Fibroblast of gingiva (primary cell): ENCODE measurements at regions not wholly inside any gene's neighbourhood (a gene's known extent, or its start where the extent isn't known, plus 50 kb on each side); places are given as distances from the start of the nearest gene placed in this dataset.

Source experiments
- DNase-seq: peaks from one replicate; pipeline ENCODE4 v3.0.0-alpha.2; 2011; ENCODE audit warnings: low read depth

DNA sequence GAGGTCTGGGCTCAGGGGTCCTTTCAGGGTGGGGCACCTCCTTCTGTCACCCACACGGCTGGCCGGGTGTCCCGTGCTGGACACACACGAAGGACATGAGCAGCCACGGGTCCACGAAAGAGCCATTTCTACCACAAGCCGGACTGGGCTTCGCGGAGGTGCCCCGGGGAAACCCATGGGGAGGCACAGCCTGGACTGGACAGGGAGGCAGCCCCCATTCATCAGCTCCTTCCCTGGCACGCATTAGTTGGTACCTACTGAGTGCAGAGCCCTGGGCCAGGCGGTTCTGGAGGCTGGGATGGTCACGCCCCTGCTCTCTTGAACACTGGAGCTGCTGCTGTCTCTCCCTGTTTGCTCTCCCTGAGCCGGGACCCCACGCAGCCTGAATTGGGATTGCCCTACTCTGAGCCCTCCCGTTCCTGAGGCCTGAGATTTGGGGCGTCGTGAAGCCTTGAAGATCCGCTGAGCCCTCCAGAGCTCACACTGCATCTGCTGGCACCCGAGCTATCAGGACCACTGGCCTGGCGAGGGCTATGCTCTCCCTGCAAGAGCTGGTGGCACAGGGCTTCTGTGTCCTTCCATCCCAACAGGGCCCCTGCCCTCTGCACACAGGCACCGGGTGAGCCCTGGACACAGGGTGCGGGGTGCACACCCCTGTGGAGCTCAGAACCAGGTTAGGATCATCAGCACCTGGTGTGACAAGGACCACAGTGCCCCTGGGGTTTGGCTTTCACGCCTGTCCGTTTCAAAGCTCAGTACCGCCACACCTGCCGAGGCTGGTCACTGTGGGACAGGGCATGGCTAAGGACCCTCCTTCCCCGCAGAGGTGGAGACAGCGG is 84.6 kb downstream of the MYEOV start:
- DNase-seq, result no peak

DNA sequence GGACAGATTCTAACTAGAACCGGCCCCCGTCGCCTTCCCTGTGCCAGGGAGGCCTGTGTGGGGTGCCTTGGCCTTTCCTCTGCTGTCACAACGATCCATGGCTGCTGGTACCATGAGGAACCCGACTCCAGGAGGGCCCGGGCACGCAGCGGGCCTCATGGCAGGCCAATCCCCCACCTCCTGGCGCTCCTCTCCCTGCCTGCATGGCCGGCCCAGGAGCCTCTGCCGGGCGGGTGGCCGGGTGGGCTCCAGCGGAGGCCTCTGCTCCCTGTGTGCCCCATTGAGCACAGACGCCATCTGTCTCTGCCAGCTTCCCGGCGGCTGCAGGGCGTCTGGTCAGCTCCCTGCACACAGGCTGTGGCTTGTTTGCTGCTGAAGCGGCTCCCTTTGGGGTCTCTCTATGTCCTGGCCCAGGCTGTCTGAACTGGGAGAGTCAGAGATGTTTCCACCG is 86.5 kb downstream of the MYEOV start:
- no peak for DNase-seq

DNA sequence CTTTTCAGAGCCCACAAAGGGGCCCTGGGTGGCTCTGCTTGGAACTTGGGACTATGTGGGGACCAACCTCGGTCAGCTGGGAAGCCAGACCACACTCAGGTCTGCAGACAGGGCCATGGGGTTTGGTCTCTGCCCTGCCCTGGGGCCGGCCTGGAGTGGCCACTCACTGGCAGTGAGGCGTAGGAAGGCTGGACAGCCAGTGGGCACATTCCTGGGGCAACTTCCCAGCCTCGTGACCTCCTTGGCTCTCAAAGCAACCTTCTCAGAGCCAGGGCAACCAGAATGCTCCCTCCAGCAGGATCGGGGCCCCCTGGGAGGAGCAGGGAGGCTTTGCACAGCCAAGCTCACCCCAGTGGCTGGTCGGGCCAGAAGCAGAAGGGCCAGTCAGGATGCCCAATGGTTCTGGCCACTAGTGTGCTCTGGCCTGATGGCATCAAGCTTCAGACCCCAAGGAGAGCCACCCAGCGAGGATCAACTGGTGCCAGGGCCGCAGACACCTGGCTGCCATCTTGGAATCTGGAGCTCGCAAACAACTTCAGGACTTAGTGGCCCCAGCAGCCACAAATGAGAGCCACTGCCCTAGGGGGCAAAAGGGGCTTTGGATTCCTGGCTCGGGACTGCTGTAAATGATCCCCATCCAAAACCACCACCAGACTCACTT is 87.1 kb downstream of the MYEOV start:
- DNase-seq, result peak; percentile 28

DNA sequence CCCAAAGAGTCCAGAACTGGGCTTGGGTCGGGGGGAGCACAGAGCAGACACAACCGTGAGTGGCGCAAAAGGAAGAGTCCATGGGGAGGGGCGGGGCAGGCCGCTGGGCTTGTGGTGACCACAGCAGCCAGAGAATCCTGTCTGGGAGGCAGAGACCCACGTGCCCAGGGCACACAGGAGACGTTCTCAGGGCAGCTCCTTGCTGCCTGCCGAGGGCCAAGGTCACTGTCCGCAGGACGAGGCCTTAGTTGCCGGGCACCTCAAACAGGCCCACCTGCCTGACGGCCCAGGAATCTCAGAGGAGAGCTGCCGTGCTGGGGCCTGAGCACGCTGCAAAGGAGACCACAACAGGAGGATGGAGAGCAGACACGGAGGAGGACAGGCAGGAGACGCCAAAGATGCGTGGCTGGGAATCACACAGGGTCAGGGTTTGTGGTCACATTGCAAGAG is 87.8 kb downstream of the MYEOV start:
- DNase-seq, result no peak

DNA sequence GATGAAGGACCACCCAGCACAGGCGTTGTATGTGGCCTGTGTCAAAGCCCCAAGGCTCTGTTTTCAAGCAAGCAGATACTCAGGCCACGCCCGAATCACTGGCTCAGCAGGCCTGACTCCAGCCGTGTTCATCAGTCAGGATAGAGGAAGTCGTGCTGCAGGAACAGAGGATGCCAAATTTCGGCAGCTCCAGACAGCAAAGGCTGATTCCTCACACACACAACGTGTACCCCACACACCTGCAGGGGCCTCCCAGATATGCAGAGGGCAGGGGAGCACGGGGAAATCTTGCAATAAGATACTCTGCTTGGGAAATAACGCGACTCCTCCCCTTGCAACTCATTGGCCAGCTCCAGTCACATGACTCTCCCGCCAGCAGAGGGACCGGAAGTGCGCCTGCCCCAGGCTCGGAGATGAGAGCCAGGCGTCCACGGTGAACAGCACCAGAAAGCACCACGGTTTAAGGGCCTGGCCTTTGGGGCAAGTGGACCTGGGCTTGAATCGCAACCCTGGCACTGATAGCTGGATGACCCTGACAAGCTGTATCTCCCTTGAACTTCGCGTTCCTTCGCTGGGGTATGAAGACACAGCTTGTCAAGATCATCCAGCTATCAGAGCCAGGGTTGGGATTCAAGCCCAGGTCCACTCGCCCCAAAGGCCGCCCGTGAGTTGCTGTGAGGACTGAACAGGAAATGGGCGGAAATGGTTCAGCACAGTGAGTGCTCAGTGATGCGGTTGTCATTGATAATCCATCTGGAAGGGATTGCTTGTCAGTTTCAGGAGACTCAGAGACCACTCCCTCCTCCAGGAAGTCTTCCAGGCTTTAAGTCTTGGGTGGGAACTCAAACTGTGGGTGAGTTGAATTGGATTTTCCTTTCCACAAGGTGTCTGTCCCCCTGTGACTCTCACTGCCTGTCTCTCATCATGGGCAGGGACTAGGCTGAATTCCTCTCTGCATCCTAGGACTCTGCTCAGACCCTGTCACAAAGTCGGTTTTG is 88.5 kb downstream of the MYEOV start:
- DNase-seq, result peak; percentile 18

DNA sequence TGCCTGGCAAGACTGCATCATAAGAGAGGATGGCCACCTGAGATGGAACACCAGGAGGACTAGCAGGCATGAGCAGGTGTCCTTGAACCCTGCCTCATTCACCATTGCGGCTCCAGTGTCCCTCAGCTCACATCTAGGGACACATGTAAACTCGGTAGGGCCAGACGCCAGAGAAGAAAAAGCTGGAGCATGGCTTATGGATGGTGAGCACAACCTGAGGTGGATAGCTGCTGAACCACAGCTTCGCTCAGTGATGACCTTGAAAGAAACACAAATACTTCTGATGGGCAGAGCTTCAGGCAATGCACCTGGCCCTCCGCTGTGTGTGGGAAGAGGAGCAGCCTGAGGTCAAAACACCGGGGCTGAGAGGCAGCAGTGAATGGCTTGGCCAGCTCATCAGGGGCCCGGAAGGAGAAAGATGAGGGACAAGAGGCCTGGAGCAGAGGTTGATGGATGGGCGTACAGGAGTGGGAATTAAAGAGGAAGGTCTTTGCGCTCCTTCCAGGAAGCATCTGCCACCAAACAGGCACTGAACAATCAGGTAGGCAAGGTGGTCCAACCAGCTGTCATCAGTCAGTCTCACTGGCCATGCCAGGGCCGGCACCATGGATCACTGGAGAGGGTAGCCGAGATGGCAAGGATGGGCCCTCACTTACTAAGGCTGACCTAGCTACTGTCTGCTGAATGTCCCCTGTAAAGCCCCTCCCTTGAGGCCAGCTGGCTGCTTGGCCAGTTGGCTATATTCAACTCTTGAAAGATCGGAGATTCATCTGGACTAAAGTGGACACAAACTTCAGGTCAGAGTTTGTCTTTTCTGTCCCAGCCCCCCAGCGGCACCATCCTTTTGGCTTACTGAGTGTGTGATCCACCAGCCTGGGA is 89.7 kb downstream of the MYEOV start:
- no peak for DNase-seq

DNA sequence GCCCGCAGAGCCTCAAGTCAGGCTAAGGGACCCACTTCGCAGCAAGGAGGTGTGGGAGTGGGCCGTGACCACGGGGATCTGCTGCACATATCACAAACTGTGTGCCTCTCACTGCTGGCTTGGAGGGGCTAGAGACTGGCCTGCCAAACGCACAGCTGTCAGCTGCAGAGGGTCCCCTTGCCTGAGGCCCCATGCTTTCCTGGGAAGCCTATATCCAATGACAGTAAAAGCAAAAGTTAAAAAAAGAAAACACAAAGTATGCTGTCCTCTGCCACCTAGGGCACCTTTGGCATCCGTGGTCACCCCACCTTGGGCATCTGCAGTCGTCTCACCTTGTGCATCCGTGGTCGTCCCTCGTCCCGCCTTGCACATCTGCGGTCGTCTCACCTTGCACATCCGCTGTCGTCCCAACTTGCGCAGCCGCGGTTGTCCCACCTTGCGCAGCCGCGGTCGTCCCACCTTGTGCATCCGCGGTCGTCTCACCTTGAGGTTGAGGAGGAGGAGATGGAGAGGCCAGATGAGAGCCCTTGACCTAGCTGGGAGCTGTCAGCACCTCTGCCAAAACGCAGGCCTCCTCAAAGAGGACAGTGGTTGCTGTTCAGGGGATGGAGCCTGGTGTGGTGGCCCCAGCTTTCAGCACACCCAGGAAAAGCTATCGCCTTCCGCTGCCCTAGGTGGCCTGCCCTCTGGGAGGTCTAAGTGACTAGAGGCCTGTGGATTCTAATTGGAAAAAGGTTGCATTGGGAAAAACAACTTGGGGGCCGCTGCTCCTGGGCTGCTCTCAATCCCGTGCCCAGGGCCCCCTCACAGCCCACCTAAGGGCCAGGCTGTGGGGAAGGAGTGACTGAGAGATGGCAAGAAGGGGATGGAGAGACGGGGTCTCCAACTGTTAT is 90.5 kb downstream of the MYEOV start:
- DNase-seq, result no peak

DNA sequence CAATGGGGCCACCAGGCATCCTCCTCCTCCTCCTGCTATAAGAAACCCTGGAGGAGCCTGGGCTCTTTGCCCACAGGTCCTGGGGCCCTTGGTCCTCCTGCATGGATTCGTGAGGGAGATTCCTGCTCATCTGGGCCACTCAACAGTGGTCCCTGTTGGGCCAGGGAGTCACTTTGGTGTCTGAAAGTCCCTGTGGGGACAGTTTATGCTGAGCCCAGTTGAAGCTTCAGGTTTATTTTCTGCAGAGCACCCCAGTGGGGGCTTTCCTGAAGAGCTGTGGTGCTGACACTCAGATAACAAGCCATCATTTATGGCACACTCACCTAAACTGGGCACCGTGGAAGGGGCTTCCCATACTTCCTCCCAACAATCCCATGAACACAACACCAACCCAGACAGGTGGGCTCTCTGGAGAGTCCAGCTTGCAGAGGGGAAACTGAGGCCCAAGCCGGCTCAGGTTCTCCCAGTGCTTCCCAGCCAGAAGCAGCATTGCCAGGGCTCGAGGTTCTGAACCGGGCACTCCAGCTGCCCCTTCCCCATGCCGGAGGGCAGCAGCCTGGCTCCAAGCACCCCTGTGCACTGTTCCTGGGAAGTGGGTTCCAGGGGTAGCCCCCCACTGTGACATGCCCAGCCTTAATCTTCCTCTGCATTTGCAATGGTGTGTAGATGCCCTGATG is 91.3 kb downstream of the MYEOV start:
- DNase-seq, result no peak

DNA sequence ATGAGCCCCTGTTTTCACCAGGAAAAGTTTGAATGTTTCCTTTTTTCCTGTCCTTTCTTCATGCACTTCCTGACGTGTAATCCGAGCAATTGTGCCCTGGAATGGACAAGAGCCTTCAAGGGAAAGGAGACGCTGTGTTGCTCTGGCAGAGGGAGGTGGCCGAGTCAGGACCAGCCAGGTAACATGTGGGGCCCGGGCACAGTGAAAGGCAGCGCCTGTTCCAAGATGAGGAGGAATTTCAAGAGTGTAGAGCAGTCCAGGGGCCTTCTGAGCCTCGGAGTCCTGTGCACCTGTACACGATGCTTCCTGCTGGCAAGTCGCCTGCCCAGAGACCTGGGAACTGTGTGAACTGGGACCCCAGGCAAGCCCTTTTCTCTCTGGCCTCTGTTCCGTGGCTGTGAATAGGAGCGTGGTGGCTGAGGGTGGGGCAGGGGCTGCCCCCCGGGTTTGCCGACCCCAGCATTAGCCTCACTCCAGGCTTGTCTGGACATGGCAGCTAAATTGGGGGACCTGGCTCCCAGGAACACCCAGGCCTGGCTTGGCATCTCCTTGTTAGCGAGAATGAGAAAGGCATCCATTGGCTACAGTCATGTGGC is 92.0 kb downstream of the MYEOV start:
- no peak for DNase-seq

DNA sequence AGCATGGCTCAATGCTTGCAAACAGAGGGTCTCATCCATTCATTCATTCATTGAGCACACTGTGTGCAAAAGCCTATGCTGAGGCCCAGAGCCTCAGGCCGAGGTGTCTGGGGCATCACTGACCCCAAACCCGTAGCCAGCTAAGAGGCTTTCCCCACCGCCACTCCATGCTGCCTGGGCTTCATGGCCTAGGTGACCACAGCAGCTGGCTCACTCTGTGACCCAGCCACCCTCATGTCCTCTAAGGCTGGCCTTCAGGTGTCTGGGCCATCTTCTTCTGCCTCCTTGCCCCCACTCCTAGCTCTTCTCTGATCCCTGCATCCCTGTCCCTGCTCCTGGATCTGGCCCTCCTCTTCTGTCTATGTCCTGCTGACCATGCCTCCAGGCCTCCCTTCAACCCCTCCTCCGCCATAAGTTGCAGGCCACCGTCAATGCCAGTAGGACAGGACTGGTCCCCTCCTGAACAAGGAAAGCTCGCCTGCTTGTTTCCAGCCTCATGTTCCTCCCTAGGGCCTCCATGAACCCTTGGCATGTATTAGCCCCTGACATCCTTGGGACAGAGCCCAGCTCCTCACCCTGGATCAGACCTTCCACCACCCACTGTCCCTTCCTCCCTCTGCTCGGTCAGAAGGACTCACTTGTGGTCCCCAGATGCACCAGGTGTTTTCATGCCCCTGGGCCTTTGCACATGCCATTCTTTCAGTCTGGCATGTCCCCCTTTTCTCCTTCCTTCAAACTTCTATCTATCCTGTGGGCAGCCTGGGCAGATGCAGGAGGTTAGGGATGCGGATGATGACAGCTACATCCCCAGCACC is 92.8 kb downstream of the MYEOV start:
- no peak for DNase-seq

DNA sequence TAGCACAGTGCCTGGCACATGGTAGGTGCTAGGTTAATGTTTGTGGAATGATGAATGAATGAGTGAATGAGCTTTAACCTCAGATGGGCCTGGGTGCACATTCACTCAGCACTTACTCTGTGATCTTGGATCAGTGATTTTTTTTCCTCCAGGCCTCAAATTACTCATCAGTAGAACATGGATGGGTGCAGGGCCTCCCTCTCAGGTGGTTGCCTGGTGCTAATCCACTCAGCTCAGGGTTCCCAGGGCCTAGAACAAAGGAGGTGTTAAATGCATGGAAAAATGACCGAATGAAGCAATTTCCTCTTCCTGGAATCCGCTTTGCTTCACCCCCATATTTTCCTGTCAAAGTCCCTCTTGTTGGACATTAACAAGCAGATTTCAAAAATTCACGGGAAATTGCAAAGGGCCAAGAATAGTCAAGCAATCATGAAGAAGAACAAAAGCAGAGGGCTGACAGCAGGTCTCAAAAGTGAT is 93.5 kb downstream of the MYEOV start:
- DNase-seq, result no peak

DNA sequence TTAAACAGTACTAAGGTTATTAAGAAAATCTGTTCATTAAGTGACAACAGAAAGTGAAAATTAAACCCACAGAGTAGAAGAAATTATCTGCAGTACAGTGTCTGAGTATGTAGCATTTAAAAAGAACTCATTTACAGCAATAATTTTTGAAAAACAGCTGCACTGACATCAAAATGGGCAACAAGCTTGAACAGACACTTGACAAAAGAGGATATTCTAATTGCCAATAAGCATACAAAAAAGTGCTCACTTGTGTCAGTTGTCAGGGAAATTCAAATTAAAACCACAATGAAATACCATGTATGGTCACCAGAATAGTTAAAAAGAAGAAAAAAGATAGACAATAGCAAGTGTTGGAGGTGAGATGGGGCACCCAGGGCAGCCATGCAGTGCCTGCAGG is 93.3 kb upstream of the LINC01488 start:
- no peak for DNase-seq

DNA sequence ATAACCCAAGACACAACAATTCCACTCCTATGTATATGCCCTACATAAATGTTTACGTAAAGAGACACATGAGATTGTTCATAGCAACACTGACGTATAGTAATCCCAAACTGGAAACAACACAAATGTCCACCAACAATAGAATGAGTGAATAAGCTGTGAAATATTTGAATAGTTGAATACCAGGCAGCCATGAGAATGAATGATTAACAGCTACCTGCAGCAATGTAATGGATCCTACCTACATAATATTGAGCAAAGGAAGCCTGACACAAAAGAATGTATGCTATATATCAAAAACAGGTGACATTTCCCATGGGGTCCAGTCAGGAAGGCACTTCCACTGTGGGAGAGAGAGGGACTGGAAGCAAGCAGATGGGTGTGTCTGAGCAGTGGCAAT is 92.8 kb upstream of the LINC01488 start:
- DNase-seq, result no peak

DNA sequence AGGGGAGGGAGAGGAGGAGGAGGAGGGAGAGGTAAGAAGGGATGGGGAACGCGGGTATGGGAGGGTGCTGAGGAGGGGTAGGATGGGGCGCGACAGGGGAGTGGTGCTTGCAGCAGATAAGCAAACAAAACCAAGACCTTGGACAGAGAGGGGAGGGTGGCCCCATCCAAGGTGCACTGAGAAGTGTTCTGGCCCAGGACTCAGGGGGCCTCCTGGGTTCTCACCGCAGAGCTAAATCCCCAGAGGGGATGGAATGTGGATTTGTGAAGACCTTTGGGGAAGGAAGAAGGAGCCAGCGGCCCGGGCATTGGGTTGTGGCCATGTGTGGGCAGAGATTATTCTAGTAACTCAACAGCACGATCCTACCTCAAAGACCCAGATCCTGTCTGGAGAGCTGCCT is 90.9 kb upstream of the LINC01488 start:
- no peak for DNase-seq

DNA sequence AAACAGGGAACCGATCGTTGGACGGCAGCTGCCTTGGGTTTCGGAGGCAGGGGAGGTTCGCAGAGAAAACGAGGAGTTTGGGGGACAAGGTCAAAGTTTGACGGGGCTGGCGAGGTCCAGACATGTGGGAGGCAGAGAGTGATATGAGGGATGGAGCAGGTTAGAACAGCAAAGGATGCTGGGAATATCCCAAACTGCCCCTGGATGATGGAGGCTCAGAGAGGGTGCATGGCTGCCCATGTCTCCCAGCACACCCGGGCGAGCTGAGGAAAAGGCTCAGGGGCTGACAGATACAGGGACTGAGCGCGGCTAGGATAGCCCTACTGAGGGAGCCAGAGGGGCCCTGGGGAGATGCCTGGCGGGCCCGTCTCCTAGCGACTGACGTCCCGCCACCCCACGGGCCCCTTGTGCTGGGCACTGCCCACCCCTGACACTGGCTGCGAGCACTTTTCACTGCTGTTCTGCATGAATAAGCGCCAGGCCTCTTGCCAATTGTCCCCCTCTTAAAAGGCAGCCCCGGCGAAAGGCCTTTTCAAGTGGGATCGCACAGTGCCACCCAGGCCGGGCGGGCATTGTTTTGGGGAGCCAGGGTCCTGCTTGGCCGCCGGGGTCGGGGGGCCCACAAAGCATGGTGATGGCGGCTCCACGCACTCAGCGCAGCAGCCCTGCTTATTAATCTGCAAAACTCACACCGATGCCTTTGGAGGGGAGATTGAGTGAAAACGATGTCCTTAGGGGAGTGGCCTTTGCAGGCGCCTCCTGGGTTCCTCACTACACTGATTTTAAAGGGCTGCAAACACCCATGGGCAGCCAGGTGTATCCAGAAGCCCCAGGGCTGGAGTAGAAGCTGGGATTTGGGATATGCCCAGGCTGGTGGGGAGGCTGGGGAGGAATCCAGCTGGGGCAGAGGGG is 90.0 kb upstream of the LINC01488 start:
- DNase-seq, result no peak

DNA sequence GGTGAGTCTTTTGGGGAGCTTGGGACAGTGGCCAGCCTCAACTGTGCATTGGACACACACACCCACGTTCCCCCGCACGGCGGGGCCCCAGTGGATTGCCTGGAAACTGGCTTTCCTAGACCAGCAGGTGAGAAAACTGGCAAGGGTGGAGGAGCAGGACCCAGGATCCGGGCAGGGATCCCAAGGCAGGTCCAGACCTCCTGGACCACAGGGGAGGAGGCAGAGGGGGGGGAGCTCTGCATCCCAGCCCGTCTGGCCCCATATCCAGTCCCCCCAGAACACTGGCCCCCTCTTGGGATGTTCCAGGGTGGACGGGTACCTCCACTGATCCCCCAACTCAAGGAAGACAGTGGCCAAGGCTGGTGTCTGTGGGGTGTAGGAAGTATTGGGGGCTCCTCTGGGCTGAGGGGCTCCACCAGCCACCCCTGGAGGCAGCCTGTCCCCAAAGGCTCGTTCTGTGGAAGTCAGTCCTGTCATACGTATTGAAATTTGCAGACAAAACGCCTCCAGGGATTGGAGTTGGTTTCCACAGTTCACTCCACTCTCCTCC is 89.3 kb upstream of the LINC01488 start:
- no peak for DNase-seq
